ENCODE measurements at regions not wholly inside any gene's neighbourhood (a gene's known extent, or its start where the extent isn't known, plus 50 kb on each side); places are given as distances from the start of the nearest gene placed in this dataset.

DNA sequence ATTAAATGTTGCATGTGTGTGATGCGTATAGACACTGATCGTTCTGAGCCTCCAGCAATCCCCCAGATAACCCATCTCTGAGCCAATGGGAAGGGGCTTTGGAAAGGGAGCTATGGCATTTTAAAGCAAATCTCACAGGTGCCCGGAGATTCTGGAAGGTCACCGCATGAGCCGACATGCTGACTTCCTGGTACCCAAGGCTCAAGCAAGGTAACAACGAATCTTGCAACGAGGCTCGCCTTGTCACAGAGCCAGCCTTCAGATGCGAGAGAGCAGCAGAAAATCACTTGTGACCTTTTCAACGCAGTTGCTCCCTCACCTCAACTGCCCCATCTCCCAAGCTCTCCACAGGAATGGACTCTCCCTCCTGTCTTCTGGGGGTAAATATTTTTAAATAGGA, 154.8 kb upstream of the CDH5 start:
- Histone ChIP-seq H3K4me3 (ENCODE audit: insufficient read depth, low read depth, low read length) (no peak overlapping the region), H3K27ac (ENCODE audit: insufficient read depth, low read depth, low read length, poor library complexity, severe bottlenecking) (no peak overlapping the region), H3K9me3 (ENCODE audit: control insufficient read depth, low read length) (no peaks in the 10 kb centered on the region), H3K4me1 (ENCODE audit: control insufficient read depth, insufficient read depth, low read length) (no peaks in the 10 kb centered on the region), H3K27me3 (ENCODE audit: control insufficient read depth, insufficient read depth, low read length, poor library complexity, severe bottlenecking) (no peaks in the 10 kb centered on the region), H3K36me3 (ENCODE audit: control insufficient read depth, insufficient read depth, low read length) (no peaks in the 10 kb centered on the region)
- WGBS, 2 experiments, result 88 to 93% methylated on average over 10 of the region's 10 CpGs

DNA sequence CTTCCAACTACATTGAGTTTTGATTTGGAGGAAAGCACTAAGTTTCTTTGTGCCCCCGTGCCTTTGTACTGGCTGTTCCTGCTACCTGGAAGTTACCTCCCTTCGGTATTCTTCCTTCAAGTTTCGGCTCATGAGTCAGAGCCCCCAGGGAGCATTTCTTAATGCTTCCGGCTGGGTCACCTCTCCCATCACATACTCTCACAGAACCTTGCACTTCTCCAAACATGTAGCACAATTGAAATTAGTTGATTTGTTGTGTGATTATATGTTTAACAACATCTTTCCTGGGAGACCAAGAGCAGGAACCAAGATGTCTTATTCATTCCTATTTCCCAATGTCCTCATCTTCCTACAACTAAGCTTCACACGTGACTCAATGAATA, 158.6 kb upstream of the CDH5 start:
- WGBS, 2 experiments, result 93 to 97% methylated on average over 4 to 5 of the region's 5 CpGs
- Histone ChIP-seq H3K4me3 (ENCODE audit: insufficient read depth, low read depth, low read length) (no peak overlapping the region), H3K9me3 (ENCODE audit: control insufficient read depth, low read length) (no peaks in the 10 kb centered on the region), H3K27me3 (ENCODE audit: control insufficient read depth, insufficient read depth, low read length, poor library complexity, severe bottlenecking) (no peaks in the 10 kb centered on the region), H3K36me3 (ENCODE audit: control insufficient read depth, insufficient read depth, low read length) (no peaks in the 10 kb centered on the region), H3K27ac (ENCODE audit: insufficient read depth, low read depth, low read length, poor library complexity, severe bottlenecking) (no peak overlapping the region), H3K4me1 (ENCODE audit: control insufficient read depth, insufficient read depth, low read length) (no peaks in the 10 kb centered on the region)

DNA sequence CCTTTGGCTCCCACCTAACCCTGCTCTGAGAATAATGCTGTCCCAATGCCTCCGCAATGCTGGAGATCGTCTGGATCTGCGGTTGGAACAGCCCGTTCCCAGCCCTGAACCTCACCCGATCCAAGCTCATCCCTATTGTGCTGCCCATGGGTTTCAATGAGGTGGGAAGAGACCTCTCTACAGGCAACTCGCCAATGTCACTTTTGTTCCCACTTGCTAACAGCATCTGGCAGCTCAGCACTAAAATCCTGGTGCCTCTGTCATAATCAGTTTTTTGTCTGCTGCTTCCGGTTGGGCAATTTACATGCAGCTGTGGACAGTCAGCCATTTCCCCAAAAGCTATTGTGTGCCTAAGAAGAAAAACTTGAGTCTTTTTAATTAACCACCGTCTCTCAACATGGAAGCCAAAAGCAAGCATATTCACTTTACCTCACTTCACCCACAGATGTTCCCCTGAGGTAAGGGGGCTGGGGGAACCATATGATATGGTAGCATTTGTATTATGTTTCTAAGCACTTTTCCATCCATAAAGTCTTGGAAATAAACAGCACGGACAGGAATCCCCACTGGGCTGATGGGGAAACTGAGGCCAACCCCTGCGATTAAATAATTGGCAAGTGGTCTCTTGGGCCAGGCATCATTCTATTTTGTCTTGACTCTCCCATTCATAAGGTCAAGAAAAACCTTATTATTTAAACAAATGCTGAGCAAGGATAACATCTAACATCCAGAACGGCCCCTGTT, 159.2 kb upstream of the CDH5 start:
- Histone ChIP-seq H3K9me3 (ENCODE audit: control insufficient read depth, low read length) (no peaks in the 10 kb centered on the region), H3K4me1 (ENCODE audit: control insufficient read depth, insufficient read depth, low read length) (no peaks in the 10 kb centered on the region), H3K36me3 (ENCODE audit: control insufficient read depth, insufficient read depth, low read length) (no peaks in the 10 kb centered on the region), H3K27ac (ENCODE audit: insufficient read depth, low read depth, low read length, poor library complexity, severe bottlenecking) (no peak overlapping the region), H3K4me3 (ENCODE audit: insufficient read depth, low read depth, low read length) (no peak overlapping the region), H3K27me3 (ENCODE audit: control insufficient read depth, insufficient read depth, low read length, poor library complexity, severe bottlenecking) (no peaks in the 10 kb centered on the region)
- 90 to 91% methylated on average over 11 of the region's 11 CpGs for whole genome bisulfite sequencing, 2 experiments

DNA sequence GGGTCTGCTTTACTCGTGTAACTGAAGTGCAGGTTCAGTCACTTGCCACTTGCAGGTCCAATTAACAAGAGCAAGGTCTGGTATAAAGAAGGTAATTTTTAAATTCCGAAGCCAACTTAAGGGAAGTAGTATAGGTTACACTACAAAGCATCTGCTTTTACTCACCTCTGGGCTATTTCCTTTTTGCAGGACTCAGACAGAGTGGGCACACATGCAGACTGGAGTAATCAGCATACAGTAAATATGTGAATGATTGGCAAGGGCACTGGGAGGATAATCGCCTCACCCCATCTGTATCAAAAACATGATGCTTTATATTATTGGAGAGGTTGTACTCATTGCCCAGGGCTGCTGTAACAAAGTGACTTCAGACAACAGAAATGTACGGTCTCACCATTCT, 160.1 kb upstream of the CDH5 start:
- WGBS, 2 experiments, result 93 to 95% methylated on average over 4 of the region's 4 CpGs
- no peak overlapping the region for H3K27ac ChIP-seq (ENCODE audit: insufficient read depth, low read depth, low read length, poor library complexity, severe bottlenecking)
- H3K27me3 ChIP-seq (ENCODE audit: control insufficient read depth, insufficient read depth, low read length, poor library complexity, severe bottlenecking), result no peaks in the 10 kb centered on the region
- no peaks in the 10 kb centered on the region for H3K9me3 ChIP-seq (ENCODE audit: control insufficient read depth, low read length)
- no peaks in the 10 kb centered on the region for H3K4me1 ChIP-seq (ENCODE audit: control insufficient read depth, insufficient read depth, low read length)
- no peaks in the 10 kb centered on the region for H3K36me3 ChIP-seq (ENCODE audit: control insufficient read depth, insufficient read depth, low read length)
- H3K4me3 ChIP-seq (ENCODE audit: insufficient read depth, low read depth, low read length), result no peak overlapping the region

DNA sequence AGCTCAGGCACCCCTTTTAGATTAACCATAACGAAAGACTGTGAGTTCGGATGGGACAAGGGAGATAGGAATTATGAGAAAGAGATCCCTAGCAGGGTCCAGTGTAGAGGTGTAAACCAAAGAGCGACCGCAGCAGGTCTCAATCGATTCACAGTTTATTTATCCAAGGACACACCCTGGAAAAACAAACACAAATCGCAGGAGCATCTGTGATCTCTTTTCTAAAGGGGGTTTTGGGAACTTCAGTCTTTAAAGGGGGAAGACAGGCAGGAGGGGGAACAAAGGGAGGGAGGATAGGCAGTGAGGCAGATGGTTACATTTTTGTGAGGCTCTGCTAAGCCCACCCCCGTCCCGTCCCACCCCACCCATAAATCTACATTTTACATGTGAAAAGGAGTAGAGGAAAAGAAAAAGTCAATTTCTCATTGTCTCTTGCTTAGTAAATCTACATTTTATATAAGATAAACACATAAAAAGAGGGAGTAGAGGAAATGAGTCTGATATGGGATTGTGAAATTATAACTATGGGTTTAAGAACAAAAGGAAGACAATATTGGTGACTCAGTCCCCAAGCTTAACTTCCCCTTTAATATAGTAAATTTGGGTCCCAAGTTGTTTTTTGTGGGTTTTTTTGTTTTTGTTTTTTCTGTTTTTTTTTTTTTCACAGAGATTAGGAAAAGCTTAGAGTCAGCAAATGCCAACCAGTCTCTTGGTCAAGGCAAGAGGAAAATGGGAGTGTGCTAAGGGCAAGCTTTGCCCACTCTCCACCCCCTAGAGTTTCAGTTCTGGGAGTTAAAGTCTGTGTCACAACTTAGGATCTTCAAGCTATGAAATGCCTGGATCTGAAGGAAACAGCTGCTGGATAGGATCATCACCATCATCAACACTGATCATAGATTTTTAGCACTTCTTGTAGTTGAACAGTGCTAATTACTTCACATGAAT, 160.9 kb upstream of the CDH5 start:
- no peaks in the 10 kb centered on the region for H3K4me1 ChIP-seq (ENCODE audit: control insufficient read depth, insufficient read depth, low read length)
- no peak overlapping the region for H3K27ac ChIP-seq (ENCODE audit: insufficient read depth, low read depth, low read length, poor library complexity, severe bottlenecking)
- H3K27me3 ChIP-seq (ENCODE audit: control insufficient read depth, insufficient read depth, low read length, poor library complexity, severe bottlenecking), result no peaks in the 10 kb centered on the region
- H3K9me3 ChIP-seq (ENCODE audit: control insufficient read depth, low read length), result no peaks in the 10 kb centered on the region
- H3K36me3 ChIP-seq (ENCODE audit: control insufficient read depth, insufficient read depth, low read length), result no peaks in the 10 kb centered on the region
- 75 to 84% methylated on average over 6 of the region's 8 CpGs for WGBS, 2 experiments
- H3K4me3 ChIP-seq (ENCODE audit: insufficient read depth, low read depth, low read length), result no peak overlapping the region

DNA sequence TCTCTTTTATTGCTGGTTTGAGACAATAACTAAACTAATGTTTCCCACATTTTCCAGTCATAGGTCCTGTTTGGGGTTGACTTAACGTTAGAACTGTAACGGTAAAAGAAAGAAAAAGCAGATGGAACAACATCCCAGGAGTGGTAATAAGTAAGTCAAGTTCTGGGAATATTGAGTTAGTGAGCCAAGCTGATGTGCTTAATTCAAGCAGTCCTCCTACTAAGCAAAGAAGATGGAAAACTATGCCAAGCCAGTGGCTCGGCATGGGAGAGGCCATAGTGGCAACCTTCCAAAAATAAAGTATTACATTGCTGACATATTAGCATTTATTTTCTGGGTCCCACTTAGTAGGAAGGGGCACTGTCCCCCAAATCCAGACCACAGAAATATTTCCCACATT, 161.7 kb upstream of the CDH5 start:
- H3K36me3 ChIP-seq (ENCODE audit: control insufficient read depth, insufficient read depth, low read length), result no peaks in the 10 kb centered on the region
- H3K27me3 ChIP-seq (ENCODE audit: control insufficient read depth, insufficient read depth, low read length, poor library complexity, severe bottlenecking), result no peaks in the 10 kb centered on the region
- 94 to 95% methylated on average over 3 of the region's 3 CpGs for WGBS, 2 experiments
- no peak overlapping the region for H3K4me3 ChIP-seq (ENCODE audit: insufficient read depth, low read depth, low read length)
- H3K27ac ChIP-seq (ENCODE audit: insufficient read depth, low read depth, low read length, poor library complexity, severe bottlenecking), result no peak overlapping the region
- H3K9me3 ChIP-seq (ENCODE audit: control insufficient read depth, low read length), result no peaks in the 10 kb centered on the region
- no peaks in the 10 kb centered on the region for H3K4me1 ChIP-seq (ENCODE audit: control insufficient read depth, insufficient read depth, low read length)

DNA sequence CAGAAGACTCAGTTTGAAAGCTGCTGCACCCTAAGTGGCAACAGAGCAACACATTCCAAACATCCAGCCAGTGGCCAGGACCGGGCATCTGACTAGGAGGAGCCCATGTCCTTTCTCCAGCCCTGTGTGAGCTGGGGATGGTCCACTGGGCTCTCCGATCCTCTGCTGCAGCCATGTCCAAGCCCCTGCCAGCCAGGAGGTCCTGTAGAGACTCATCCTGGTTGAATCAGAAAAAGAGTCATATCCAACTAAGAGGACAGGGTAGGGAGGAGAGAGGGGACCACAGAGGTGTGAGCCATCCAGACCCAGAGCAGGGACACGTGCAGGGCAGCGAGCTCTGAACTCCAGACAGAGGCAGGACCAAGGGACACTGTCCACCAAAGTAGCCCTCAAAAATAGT, 163.0 kb upstream of the CDH5 start:
- Histone ChIP-seq H3K36me3 (ENCODE audit: control insufficient read depth, insufficient read depth, low read length) (no peaks in the 10 kb centered on the region), H3K4me3 (ENCODE audit: insufficient read depth, low read depth, low read length) (no peak overlapping the region), H3K27ac (ENCODE audit: insufficient read depth, low read depth, low read length, poor library complexity, severe bottlenecking) (no peak overlapping the region), H3K4me1 (ENCODE audit: control insufficient read depth, insufficient read depth, low read length) (no peaks in the 10 kb centered on the region), H3K9me3 (ENCODE audit: control insufficient read depth, low read length) (no peaks in the 10 kb centered on the region), H3K27me3 (ENCODE audit: control insufficient read depth, insufficient read depth, low read length, poor library complexity, severe bottlenecking) (no peaks in the 10 kb centered on the region)
- 93 to 96% methylated on average over 4 of the region's 4 CpGs for WGBS, 2 experiments

DNA sequence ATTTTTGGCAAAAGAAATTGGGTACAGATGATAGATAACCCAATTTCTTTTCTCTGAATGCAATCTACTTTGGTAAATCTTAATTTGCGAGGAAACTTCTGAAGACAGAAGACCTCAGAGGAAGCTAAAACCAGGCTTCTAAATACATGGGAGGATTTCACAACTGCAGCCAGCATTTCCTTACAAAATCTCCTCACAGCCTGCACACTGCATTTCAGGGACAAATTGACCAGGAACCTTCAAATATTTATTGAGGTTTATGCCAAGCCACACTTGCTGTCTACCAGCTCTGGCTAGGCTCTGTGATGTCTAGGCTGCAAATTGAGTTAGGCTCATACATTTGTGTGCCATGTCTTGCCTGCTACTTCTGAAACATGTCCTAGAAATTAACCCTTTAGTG, 167.3 kb upstream of the CDH5 start:
- Histone ChIP-seq H3K36me3 (ENCODE audit: control insufficient read depth, insufficient read depth, low read length) (no peaks in the 10 kb centered on the region), H3K4me3 (ENCODE audit: insufficient read depth, low read depth, low read length) (no peak overlapping the region), H3K27ac (ENCODE audit: insufficient read depth, low read depth, low read length, poor library complexity, severe bottlenecking) (no peak overlapping the region), H3K27me3 (ENCODE audit: control insufficient read depth, insufficient read depth, low read length, poor library complexity, severe bottlenecking) (no peaks in the 10 kb centered on the region), H3K9me3 (ENCODE audit: control insufficient read depth, low read length) (no peaks in the 10 kb centered on the region), H3K4me1 (ENCODE audit: control insufficient read depth, insufficient read depth, low read length) (no peaks in the 10 kb centered on the region)
- WGBS, 2 experiments, result 93 to 94% methylated on average over 1 of the region's 1 CpG

DNA sequence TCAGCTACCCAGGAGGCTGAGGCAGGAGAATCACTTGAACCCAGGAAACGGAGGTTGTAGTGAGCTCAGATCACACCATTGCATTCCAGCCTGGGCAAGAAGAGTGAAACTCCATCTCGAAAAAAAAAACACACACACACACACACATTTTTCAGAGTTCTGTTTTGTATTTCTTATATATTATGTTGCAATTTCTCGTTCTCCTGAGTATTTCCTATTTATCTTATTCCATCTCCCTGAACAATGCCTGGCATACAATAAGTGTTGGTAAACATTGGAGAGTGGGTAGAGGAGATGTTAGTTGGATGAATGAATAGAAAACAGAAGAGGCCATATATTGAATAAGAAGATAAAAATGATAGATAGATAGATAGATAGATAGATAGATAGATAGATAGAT, 167.8 kb upstream of the CDH5 start:
- no peaks in the 10 kb centered on the region for H3K36me3 ChIP-seq (ENCODE audit: control insufficient read depth, insufficient read depth, low read length)
- no peaks in the 10 kb centered on the region for H3K4me1 ChIP-seq (ENCODE audit: control insufficient read depth, insufficient read depth, low read length)
- H3K27me3 ChIP-seq (ENCODE audit: control insufficient read depth, insufficient read depth, low read length, poor library complexity, severe bottlenecking), result no peaks in the 10 kb centered on the region
- H3K9me3 ChIP-seq (ENCODE audit: control insufficient read depth, low read length), result no peaks in the 10 kb centered on the region
- WGBS, 2 experiments, result 64 to 65% methylated on average over 2 of the region's 3 CpGs
- no peak overlapping the region for H3K4me3 ChIP-seq (ENCODE audit: insufficient read depth, low read depth, low read length)
- no peak overlapping the region for H3K27ac ChIP-seq (ENCODE audit: insufficient read depth, low read depth, low read length, poor library complexity, severe bottlenecking)

DNA sequence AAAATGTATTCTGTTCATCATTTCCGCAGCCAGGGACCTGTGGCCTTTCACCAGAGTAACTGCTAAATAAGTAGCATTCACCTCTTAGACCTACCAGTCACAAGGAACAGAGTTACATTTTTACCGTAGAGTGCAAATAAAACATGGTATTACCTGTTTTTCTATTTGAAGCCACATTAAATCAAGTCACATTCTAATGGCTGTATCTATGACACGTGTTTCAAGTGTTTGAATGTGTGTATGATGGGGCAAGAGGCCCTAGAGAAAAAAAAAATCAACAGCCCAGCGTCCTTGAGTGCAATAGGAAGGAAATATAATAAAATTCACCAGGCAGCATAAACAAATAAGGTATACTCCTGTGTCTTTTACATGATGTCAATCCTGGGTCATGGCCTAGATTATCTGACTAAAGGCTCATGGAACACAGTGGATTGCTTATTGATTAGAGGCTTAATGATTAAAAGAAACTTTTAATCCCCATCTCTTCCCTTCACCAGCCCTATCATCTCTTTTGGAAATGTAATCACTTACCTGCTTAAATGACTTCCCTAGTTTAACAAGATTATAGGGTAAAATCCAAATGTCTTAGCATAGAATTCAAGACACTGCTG, 168.7 kb upstream of the CDH5 start:
- H3K4me3 ChIP-seq (ENCODE audit: insufficient read depth, low read depth, low read length), result no peak overlapping the region
- WGBS, 2 experiments, result 90 to 91% methylated on average over 4 of the region's 4 CpGs
- no peaks in the 10 kb centered on the region for H3K9me3 ChIP-seq (ENCODE audit: control insufficient read depth, low read length)
- H3K4me1 ChIP-seq (ENCODE audit: control insufficient read depth, insufficient read depth, low read length), result no peaks in the 10 kb centered on the region
- H3K27ac ChIP-seq (ENCODE audit: insufficient read depth, low read depth, low read length, poor library complexity, severe bottlenecking), result no peak overlapping the region
- no peaks in the 10 kb centered on the region for H3K27me3 ChIP-seq (ENCODE audit: control insufficient read depth, insufficient read depth, low read length, poor library complexity, severe bottlenecking)
- no peaks in the 10 kb centered on the region for H3K36me3 ChIP-seq (ENCODE audit: control insufficient read depth, insufficient read depth, low read length)

Data from ectodermal cell (in vitro differentiated cells).